ENCODE measurements at regions not wholly inside any gene's neighbourhood (a gene's known extent, or its start where the extent isn't known, plus 50 kb on each side); places are given as distances from the start of the nearest gene placed in this dataset.

DNA sequence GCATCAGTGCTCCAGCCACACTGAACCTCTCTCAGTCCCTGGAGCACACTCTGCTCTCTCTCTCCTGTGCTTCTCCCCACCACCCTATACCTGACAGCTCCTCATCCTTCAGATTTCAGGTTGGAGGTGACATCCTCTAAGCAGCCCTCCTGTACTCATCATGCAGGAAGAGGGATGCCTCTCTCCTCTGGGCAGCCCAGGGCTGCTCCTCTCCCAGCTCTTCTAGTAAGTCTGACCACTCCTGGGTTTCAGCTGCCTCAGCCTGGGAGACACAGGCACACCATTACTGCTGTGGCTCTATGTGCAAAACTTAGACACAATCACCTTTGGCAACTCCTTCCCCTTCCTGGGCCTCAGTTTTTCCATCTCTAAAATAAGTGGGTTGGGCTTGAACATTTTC, 232.4 kb upstream of the BRINP1 start:
- TF ChIP-seq CTCF (IDR thresholded peaks at IDR 0.05): no peak
- no peak for TF ChIP-seq POLR2A (IDR thresholded peaks at IDR 0.05)

Measured in uterus (tissue), 2 donors.